K562 (cell line): ENCODE measurements at regions not wholly inside any gene's neighbourhood (a gene's known extent, or its start where the extent isn't known, plus 50 kb on each side); places are given as distances from the start of the nearest gene placed in this dataset.
A peak's percentile ranks its signal among the peaks of the same experiment; 100 is the strongest.

Source experiments
- ATAC-seq: fragments of 200-7000 bp; cut with Tn5 transposase; 3 replicates; pipeline ENCODE4 v1.9.1; 2020; ENCODE audit warnings: moderate library complexity
- BruUV-seq: library from RNA; stranded (reverse); fragments of 400-500 nt; replicated peaks from 2 replicates; lab custom pipeline; 2021; lab: Mats Ljungman, UMichigan
- CTCF ChIA-PET: fragments of 300-600 bp; formaldehyde crosslinking; extraction: SDS; loops from one replicate; lab custom pipeline; 2021; ENCODE audit warnings: low intra/inter-chr PET ratio; lab: Yijun Ruan, JAX
- POLR2A ChIA-PET: fragments of 300-600, 350-650 bp; sonication (Branson Sonifier 250); formaldehyde crosslinking; extraction: SDS; loops from one replicate; lab custom pipeline; 2021; ENCODE audit warnings: antibody characterized with exemption, inconsistent platforms; lab: Yijun Ruan, JAX
- DNase-seq, 4 experiments: peaks; one replicate each; pipeline versions ENCODE4 v3.0.0 to v3.0.0-alpha.2; 2011 to 2018; ENCODE audit warnings: low spot score in 3 of 4, mixed read lengths in 3 of 4; ENCODE audit errors: extremely low read depth in 1 of 4
- FAIRE-seq: peaks from 2 replicates; lab custom pipeline; 2011; peaks lifted over from hg19 to GRCh38; lab: Jason Lieb, UNC
- H2AFZ ChIP-seq: 2 replicates; pipeline ENCODE4 v1.6.0; 2011; ENCODE audit warnings: low read depth, low read length, control low read depth, inconsistent platforms
- H3K27ac ChIP-seq: fragments of 200-600 bp; 3 replicates; pipeline ENCODE4 v1.8.0; 2011; ENCODE audit warnings: low read depth, mild to moderate bottlenecking, control low read depth, inconsistent platforms, low read length, moderate library complexity, mixed read lengths; ENCODE audit errors: extremely low read depth
- H3K27me3 ChIP-seq, 2 experiments: fragments of 300-600 bp in 1 of 2; 2 replicates in 1 of 2; 3 replicates in 1 of 2; pipeline versions ENCODE4 v1.6.0 to v1.8.0; 2011; ENCODE audit warnings: inconsistent platforms in 2 of 2, low read length in 2 of 2, mild to moderate bottlenecking in 1 of 2, mixed read lengths in 1 of 2, moderate library complexity in 1 of 2; ENCODE audit not compliant: control insufficient read depth in 2 of 2, insufficient read depth in 2 of 2
- H3K36me3 ChIP-seq: fragments of 300-600 bp; 3 replicates; pipeline ENCODE4 v1.8.0; 2011; ENCODE audit warnings: mild to moderate bottlenecking, low read length, inconsistent platforms; ENCODE audit not compliant: control insufficient read depth, insufficient read depth
- H3K4me1 ChIP-seq, 2 experiments: fragments of 200-600 bp in 1 of 2; replicated peaks in 1 of 2; 2 replicates in 1 of 2; 3 replicates in 1 of 2; pipeline versions ENCODE4 v1.5.1 to v1.8.0; 2011; ENCODE audit warnings: inconsistent platforms in 2 of 2, low read length in 2 of 2, mild to moderate bottlenecking in 1 of 2, mixed read lengths in 1 of 2, moderate library complexity in 1 of 2; ENCODE audit not compliant: control insufficient read depth in 2 of 2, insufficient read depth in 2 of 2
- H3K4me2 ChIP-seq: 2 replicates; pipeline ENCODE4 v1.6.1; 2011; ENCODE audit warnings: low read length, control low read depth, inconsistent platforms, mixed read lengths; ENCODE audit not compliant: insufficient read depth
- H3K4me3 ChIP-seq: fragments of 200-600 bp; sonication (generic), shearing (Covaris generic); 2 replicates; pipeline ENCODE4 v1.5.1; 2016; ENCODE audit warnings: control low read depth, inconsistent platforms
- H3K79me2 ChIP-seq: fragments of 200-600 bp; 3 replicates; pipeline ENCODE4 v1.8.0; 2011; ENCODE audit warnings: low read length, inconsistent platforms; ENCODE audit not compliant: control insufficient read depth, insufficient read depth
- H3K9ac ChIP-seq, 2 experiments: 2 replicates each; pipeline versions ENCODE4 v1.6.0 to v1.6.1; 2011; ENCODE audit warnings: low read depth in 2 of 2, low read length in 2 of 2, control low read depth in 1 of 2, inconsistent platforms in 1 of 2, mild to moderate bottlenecking in 1 of 2, mixed read lengths in 1 of 2; ENCODE audit not compliant: insufficient read depth in 1 of 2
- H3K9me1 ChIP-seq: one replicate; pipeline ENCODE4 v1.6.0; 2011; ENCODE audit warnings: inconsistent platforms, mild to moderate bottlenecking, low read length, moderate library complexity; ENCODE audit not compliant: control insufficient read depth, insufficient read depth
- H3K9me3 ChIP-seq: replicated peaks from 2 replicates; pipeline ENCODE4 v1.5.1; 2011; ENCODE audit warnings: low read depth, low read length, inconsistent platforms; ENCODE audit not compliant: control insufficient read depth, insufficient read depth
- H4K20me1 ChIP-seq: replicated peaks from 2 replicates; pipeline ENCODE4 v1.6.1; 2011; ENCODE audit warnings: low read length, inconsistent platforms, mixed read lengths; ENCODE audit not compliant: control insufficient read depth, insufficient read depth
- C11orf30 ChIP-seq: fragments of 450-650 bp; IDR thresholded peaks from 2 replicates; pipeline ENCODE4 v1.6.1; 2016; ENCODE audit warnings: low read depth, mild to moderate bottlenecking
- CTBP1 ChIP-seq: fragments of 450-650 bp; IDR thresholded peaks from 2 replicates; pipeline ENCODE4 v1.6.1; 2016; ENCODE audit warnings: borderline replicate concordance
- HMGN3 ChIP-seq: IDR thresholded peaks from 2 replicates; pipeline ENCODE4 v1.6.1; 2011; ENCODE audit warnings: borderline replicate concordance, low read depth, mild to moderate bottlenecking, mixed read lengths, low read length; ENCODE audit not compliant: insufficient read length; ENCODE audit errors: extremely low read depth
- NFE2L1 ChIP-seq: fragments of 450-650 bp; IDR thresholded peaks from 2 replicates; pipeline ENCODE4 v1.6.1; 2016; ENCODE audit warnings: missing genetic modification characterization, low read depth, mild to moderate bottlenecking, missing compliant biosample characterization, moderate library complexity, borderline replicate concordance
- NFYB ChIP-seq: IDR thresholded peaks from 2 replicates; pipeline ENCODE4 v1.6.1; 2011; ENCODE audit warnings: mild to moderate bottlenecking, moderate library complexity; ENCODE audit not compliant: insufficient read length; ENCODE audit errors: extremely low read depth
- SLC30A9 ChIP-seq: fragments of 250-450 bp; sonication (Bioruptor Pico); IDR thresholded peaks from 2 replicates; pipeline ENCODE4 v1.8.0; 2022; ENCODE audit warnings: mild to moderate bottlenecking, moderate library complexity
- TAF1 ChIP-seq: IDR thresholded peaks from 2 replicates; pipeline ENCODE4 v1.6.1; 2011; ENCODE audit warnings: mild to moderate bottlenecking, low read length, moderate library complexity; ENCODE audit not compliant: insufficient read depth, control insufficient read depth, severe bottlenecking; ENCODE audit errors: extremely low read depth
- YY1 ChIP-seq, 3 experiments: IDR thresholded peaks; 2 replicates each; pipeline ENCODE4 v1.6.1; 2011; ENCODE audit warnings: low read length in 2 of 3, mild to moderate bottlenecking in 2 of 3, moderate library complexity in 2 of 3, borderline replicate concordance in 1 of 3, control low read depth in 1 of 3, low read depth in 1 of 3; ENCODE audit not compliant: insufficient read depth in 3 of 3, insufficient replicate concordance in 2 of 3, control insufficient read depth in 1 of 3, insufficient read length in 1 of 3; ENCODE audit errors: extremely low read depth in 1 of 3
- ZBTB33 ChIP-seq: sonication (generic); formaldehyde crosslinking; IDR thresholded peaks from 2 replicates; pipeline ENCODE4 v1.8.1; 2023; ENCODE audit warnings: mild to moderate bottlenecking, missing genetic modification reagents
- ZNF57 ChIP-seq: fragments of 450-650 bp; formaldehyde crosslinking; IDR thresholded peaks from 2 replicates; pipeline ENCODE4 v1.4.0; 2020; ENCODE audit warnings: mild to moderate bottlenecking, moderate library complexity
- WGBS: fragments of 100-300 bp; shearing (Covaris generic); methylation state at CpG from one replicate; pipeline ENCODE4 v1.1.6; 2016; ENCODE audit warnings: low coverage, mixed read lengths; ENCODE audit not compliant: insufficient coverage; ENCODE audit errors: missing lambda C conversion rate; 5-methylcytosine and 5-hydroxymethylcytosine counted together
- in situ Hi-C: fragments of 300-500 bp; cut with MboI; formaldehyde crosslinking; loops from 4 replicates; pipeline ENCODE4 v1.15.0; 2018; ENCODE audit warnings: inconsistent platforms, mixed read lengths
- intact Hi-C: fragments of 100-400 bp; cut with micrococcal nuclease; formaldehyde crosslinking; loops from 2 replicates; pipeline ENCODE4 v1.14.2; 2022
- TF ChIP-seq, protein P1 (sequence below): fragments of 250-450 bp; sonication (Bioruptor Pico); IDR thresholded peaks from 2 replicates; pipeline ENCODE4 v1.8.0; 2022; ENCODE audit warnings: inconsistent platforms

DNA sequence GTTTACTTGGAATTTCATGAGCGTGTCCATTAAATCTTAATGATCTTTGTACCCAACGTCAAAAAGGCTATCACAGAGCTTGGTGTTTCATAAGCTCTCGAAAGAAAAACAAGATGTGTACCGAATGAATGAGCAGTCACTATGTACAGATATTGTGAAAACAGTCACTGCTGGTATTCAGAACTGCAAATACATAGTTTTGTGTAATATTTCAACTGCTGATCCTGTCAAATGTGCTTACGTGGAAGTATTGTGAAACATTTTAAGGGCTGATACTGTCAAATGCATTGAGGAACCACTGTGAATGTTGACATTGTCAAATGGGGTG lies 184.2 kb upstream of the KLHL29 start:
- CTCF ChIA-PET = no interaction called here
- TF ChIP-seq SLC30A9 (CRISPR knock-in tag) = no peak
- TF ChIP-seq, all 486 proteins: peak for 0
- H3K27me3 ChIP-seq = no peaks in the 10 kb centered on the region
- no peaks in the 10 kb centered on the region for H3K9me1 ChIP-seq
- no peaks in the 10 kb centered on the region for H3K4me1 ChIP-seq
- no peaks in the 10 kb centered on the region for H4K20me1 ChIP-seq
- BruUV-seq = no TSS peak
- intact Hi-C loops = no loop called here
- ATAC-seq (no peak), FAIRE-seq (no peak), DNase-seq (no peak)
- POLR2A ChIA-PET = interaction anchor here (0.7 kb wide), 1 partner anchor 901 kb away, joined by 3 read pairs; no protein-coding TSS in a partner anchor
- H2AFZ ChIP-seq = no peak overlapping the region
- no peaks in the 10 kb centered on the region for H3K9me3 ChIP-seq
- no peak overlapping the region for H3K4me3 ChIP-seq
- H3K36me3 ChIP-seq = no peaks in the 10 kb centered on the region
- 2% methylated on average over 5 of the region's 5 CpGs for WGBS
- no peaks in the 10 kb centered on the region for H3K79me2 ChIP-seq
- no peak overlapping the region for H3K27ac ChIP-seq
- H3K4me2 ChIP-seq = no peak overlapping the region
- H3K9ac ChIP-seq = no peak overlapping the region
- in situ Hi-C loops = no loop called here

DNA sequence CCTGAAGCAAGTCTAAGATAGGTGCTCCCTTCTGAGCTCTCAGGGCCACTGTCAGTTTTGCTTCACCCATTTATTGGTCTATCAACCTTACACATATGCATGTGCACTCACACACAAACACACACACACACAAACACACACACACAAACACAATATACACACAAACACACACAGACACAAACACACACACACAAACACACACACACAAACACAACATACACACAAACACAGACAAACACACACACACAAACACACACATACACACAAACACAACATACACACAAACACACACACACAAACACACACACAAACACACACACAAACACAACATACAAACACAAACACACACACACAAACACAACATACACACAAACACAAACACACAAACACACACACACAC lies 181.6 kb upstream of the KLHL29 start:
- in situ Hi-C loops = no loop called here
- DNase-seq (no peak), ATAC-seq (no peak), FAIRE-seq (peak; percentile 83)
- H3K9me3 ChIP-seq = no peaks in the 10 kb centered on the region
- no peak overlapping the region for H2AFZ ChIP-seq
- no peaks in the 10 kb centered on the region for H3K9me1 ChIP-seq
- no peaks in the 10 kb centered on the region for H3K4me1 ChIP-seq
- intact Hi-C loops = no loop called here
- H3K36me3 ChIP-seq = no peaks in the 10 kb centered on the region
- POLR2A ChIA-PET = no interaction called here
- H3K27me3 ChIP-seq = no peaks in the 10 kb centered on the region
- no peak overlapping the region for H3K4me2 ChIP-seq
- H4K20me1 ChIP-seq = no peaks in the 10 kb centered on the region
- no peak for TF ChIP-seq NFE2L1
- no peak for TF ChIP-seq ZNF57 (CRISPR knock-in tag)
- TF ChIP-seq, protein P1, sequence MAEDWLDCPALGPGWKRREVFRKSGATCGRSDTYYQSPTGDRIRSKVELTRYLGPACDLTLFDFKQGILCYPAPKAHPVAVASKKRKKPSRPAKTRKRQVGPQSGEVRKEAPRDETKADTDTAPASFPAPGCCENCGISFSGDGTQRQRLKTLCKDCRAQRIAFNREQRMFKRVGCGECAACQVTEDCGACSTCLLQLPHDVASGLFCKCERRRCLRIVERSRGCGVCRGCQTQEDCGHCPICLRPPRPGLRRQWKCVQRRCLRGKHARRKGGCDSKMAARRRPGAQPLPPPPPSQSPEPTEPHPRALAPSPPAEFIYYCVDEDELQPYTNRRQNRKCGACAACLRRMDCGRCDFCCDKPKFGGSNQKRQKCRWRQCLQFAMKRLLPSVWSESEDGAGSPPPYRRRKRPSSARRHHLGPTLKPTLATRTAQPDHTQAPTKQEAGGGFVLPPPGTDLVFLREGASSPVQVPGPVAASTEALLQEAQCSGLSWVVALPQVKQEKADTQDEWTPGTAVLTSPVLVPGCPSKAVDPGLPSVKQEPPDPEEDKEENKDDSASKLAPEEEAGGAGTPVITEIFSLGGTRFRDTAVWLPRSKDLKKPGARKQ = no peak
- no peak for TF ChIP-seq HMGN3
- no peak for TF ChIP-seq C11orf30
- no peak for TF ChIP-seq ZBTB33 (CRISPR knock-in tag)
- TF ChIP-seq TAF1 = no peak
- no peak for TF ChIP-seq CTBP1
- TF ChIP-seq NFYB = no peak
- no peak for TF ChIP-seq YY1 (IDR thresholded peaks at IDR 0.05; ENCODE audit: borderline replicate concordance in 1 of 3, control insufficient read depth in 1 of 3, extremely low read depth in 1 of 3, insufficient read depth in 3 of 3, insufficient read length in 1 of 3, insufficient replicate concordance in 2 of 3, low read depth in 1 of 3, low read length in 2 of 3)
- H3K4me3 ChIP-seq = no peak overlapping the region
- H3K27ac ChIP-seq = no peak overlapping the region
- CTCF ChIA-PET = no interaction called here
- H3K79me2 ChIP-seq = no peaks in the 10 kb centered on the region
- no TSS peak for BruUV-seq
- no peak overlapping the region for H3K9ac ChIP-seq
